ENCODE measurements at regions not wholly inside any gene's neighbourhood (a gene's known extent, or its start where the extent isn't known, plus 50 kb on each side); places are given as distances from the start of the nearest gene placed in this dataset.

- TF ChIP-seq, protein P1, sequence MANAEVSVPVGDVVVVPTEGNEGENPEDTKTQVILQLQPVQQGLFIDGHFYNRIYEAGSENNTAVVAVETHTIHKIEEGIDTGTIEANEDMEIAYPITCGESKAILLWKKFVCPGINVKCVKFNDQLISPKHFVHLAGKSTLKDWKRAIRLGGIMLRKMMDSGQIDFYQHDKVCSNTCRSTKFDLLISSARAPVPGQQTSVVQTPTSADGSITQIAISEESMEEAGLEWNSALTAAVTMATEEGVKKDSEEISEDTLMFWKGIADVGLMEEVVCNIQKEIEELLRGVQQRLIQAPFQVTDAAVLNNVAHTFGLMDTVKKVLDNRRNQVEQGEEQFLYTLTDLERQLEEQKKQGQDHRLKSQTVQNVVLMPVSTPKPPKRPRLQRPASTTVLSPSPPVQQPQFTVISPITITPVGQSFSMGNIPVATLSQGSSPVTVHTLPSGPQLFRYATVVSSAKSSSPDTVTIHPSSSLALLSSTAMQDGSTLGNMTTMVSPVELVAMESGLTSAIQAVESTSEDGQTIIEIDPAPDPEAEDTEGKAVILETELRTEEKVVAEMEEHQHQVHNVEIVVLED (CRISPR knock-in tag; IDR thresholded peaks at IDR 0.05), result peak; percentile 23; the same call in 1 of the 2 replicates
- TF ChIP-seq, protein P2, sequence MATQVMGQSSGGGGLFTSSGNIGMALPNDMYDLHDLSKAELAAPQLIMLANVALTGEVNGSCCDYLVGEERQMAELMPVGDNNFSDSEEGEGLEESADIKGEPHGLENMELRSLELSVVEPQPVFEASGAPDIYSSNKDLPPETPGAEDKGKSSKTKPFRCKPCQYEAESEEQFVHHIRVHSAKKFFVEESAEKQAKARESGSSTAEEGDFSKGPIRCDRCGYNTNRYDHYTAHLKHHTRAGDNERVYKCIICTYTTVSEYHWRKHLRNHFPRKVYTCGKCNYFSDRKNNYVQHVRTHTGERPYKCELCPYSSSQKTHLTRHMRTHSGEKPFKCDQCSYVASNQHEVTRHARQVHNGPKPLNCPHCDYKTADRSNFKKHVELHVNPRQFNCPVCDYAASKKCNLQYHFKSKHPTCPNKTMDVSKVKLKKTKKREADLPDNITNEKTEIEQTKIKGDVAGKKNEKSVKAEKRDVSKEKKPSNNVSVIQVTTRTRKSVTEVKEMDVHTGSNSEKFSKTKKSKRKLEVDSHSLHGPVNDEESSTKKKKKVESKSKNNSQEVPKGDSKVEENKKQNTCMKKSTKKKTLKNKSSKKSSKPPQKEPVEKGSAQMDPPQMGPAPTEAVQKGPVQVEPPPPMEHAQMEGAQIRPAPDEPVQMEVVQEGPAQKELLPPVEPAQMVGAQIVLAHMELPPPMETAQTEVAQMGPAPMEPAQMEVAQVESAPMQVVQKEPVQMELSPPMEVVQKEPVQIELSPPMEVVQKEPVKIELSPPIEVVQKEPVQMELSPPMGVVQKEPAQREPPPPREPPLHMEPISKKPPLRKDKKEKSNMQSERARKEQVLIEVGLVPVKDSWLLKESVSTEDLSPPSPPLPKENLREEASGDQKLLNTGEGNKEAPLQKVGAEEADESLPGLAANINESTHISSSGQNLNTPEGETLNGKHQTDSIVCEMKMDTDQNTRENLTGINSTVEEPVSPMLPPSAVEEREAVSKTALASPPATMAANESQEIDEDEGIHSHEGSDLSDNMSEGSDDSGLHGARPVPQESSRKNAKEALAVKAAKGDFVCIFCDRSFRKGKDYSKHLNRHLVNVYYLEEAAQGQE (IDR thresholded peaks at IDR 0.05; ENCODE audit: borderline replicate concordance), result no peak
- TF ChIP-seq, protein P2 (CRISPR knock-in tag; IDR thresholded peaks at IDR 0.05; ENCODE audit: low read depth), result no peak
- no peak for TF ChIP-seq ZNF785 (CRISPR knock-in tag; IDR thresholded peaks at IDR 0.05)
- TF ChIP-seq SFPQ (IDR thresholded peaks at IDR 0.05; ENCODE audit: low read depth, low read length), result no peak
- TF ChIP-seq ZNF41 (CRISPR knock-in tag; conservative IDR thresholded peaks at IDR 0.05), result peak; percentile 62; the same call in 1 of the 2 replicates
- peak; percentile 13; the same call in 1 of the 2 replicates for TF ChIP-seq ZNF24 (IDR thresholded peaks at IDR 0.05)
- no peak for TF ChIP-seq PCBP2 (IDR thresholded peaks at IDR 0.05; ENCODE audit: low read depth, low read length, poor library complexity, severe bottlenecking)
- TF ChIP-seq, protein P3, sequence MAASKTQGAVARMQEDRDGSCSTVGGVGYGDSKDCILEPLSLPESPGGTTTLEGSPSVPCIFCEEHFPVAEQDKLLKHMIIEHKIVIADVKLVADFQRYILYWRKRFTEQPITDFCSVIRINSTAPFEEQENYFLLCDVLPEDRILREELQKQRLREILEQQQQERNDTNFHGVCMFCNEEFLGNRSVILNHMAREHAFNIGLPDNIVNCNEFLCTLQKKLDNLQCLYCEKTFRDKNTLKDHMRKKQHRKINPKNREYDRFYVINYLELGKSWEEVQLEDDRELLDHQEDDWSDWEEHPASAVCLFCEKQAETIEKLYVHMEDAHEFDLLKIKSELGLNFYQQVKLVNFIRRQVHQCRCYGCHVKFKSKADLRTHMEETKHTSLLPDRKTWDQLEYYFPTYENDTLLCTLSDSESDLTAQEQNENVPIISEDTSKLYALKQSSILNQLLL (CRISPR knock-in tag; IDR thresholded peaks at IDR 0.05; ENCODE audit: borderline replicate concordance), result no peak
- no peak for TF ChIP-seq MCM5 (IDR thresholded peaks at IDR 0.05; ENCODE audit: low read depth)
- TF ChIP-seq PATZ1 (CRISPR knock-in tag; IDR thresholded peaks at IDR 0.05; ENCODE audit: borderline replicate concordance), result no peak
- no peak for TF ChIP-seq POLR2A (conservative IDR thresholded peaks at IDR 0.05)
- TF ChIP-seq POLR2H (tag; IDR thresholded peaks at IDR 0.05; ENCODE audit: low read depth), result no peak
Measured at GRCh38 chr6:7042056-7042653, 65.6 kb upstream of the RREB1 start (continued).

Data from K562 (cell line).